GM10248 (cell line): ENCODE measurements at regions not wholly inside any gene's neighbourhood (a gene's known extent, or its start where the extent isn't known, plus 50 kb on each side); places are given as distances from the start of the nearest gene placed in this dataset.

ENCODE experiments used
- CTCF ChIA-PET: fragments of 300-600 bp; sonication (Branson Sonifier 250); formaldehyde crosslinking; extraction: SDS; loops from one replicate; lab custom pipeline; 2021; ENCODE audit warnings: antibody characterized with exemption; lab: Yijun Ruan, JAX
- POLR2A ChIA-PET: fragments of 350-650 bp; sonication (Branson Sonifier 250); formaldehyde crosslinking; extraction: SDS; loops from one replicate; lab custom pipeline; 2020; ENCODE audit warnings: antibody characterized with exemption; lab: Yijun Ruan, JAX
- DNase-seq: peaks from one replicate; pipeline ENCODE4 v3.0.0; 2012; ENCODE audit errors: extremely low spot score
- CTCF ChIP-seq: IDR thresholded peaks from 2 replicates; pipeline ENCODE4 v1.5.1; 2012; ENCODE audit warnings: mild to moderate bottlenecking, low read depth; ENCODE audit errors: extremely low read depth, missing control alignments, control extremely low read depth

- no peak for TF ChIP-seq CTCF
- no peak for DNase-seq
- CTCF ChIA-PET = interaction anchor here (1.0 to 2.6 kb wide), 15 partner anchors 9 to 70 kb away, joined by 3 to 11 read pairs (median 4); no protein-coding TSS in a partner anchor
- POLR2A ChIA-PET = interaction anchor here (0.6 kb wide), 1 partner anchor 192 kb away, joined by 5 read pairs; no protein-coding TSS in a partner anchor
These were observed 192.9 kb upstream of the RBPJ start for GRCh38 chr4:26127851-26128337.

GRCh38 chr4:26130173-26130572, 190.6 kb upstream of the RBPJ start:
- DNase-seq = peak; percentile 63
- no peak for TF ChIP-seq CTCF
- POLR2A ChIA-PET = no interaction called here
- CTCF ChIA-PET = interaction anchor here (1.0 to 2.2 kb wide), 10 partner anchors 9 to 214 kb away, joined by 3 to 6 read pairs (median 4); no protein-coding TSS in a partner anchor

GRCh38 chr4:26130841-26131432, 189.9 kb upstream of the RBPJ start:
- no peak for TF ChIP-seq CTCF
- DNase-seq = no peak
- ChIA-PET CTCF (interaction anchor here (0.5 to 2.2 kb wide), 11 partner anchors 10 to 213 kb away, joined by 3 to 6 read pairs (median 4); no protein-coding TSS in a partner anchor), POLR2A (no interaction called here)

GRCh38 chr4:26131711-26132110, 189.1 kb upstream of the RBPJ start:
- POLR2A ChIA-PET = no interaction called here
- no peak for TF ChIP-seq CTCF
- CTCF ChIA-PET = interaction anchor here (1.0 to 3.3 kb wide), 10 partner anchors 8 to 187 kb away, joined by 3 to 14 read pairs (median 4); no protein-coding TSS in a partner anchor
- DNase-seq = peak; percentile 39

GRCh38 chr4:26132858-26133257, 188.0 kb upstream of the RBPJ start:
- DNase-seq = no peak
- CTCF ChIA-PET = interaction anchor here (0.9 to 5.0 kb wide), 17 partner anchors 9 to 196 kb away, joined by 3 to 24 read pairs (median 4); no protein-coding TSS in a partner anchor
- POLR2A ChIA-PET = interaction anchor here (0.6 kb wide), 1 partner anchor 186 kb away, joined by 4 read pairs; no protein-coding TSS in a partner anchor
- peak; percentile 14 for TF ChIP-seq CTCF

- ChIA-PET POLR2A (no interaction called here), CTCF (interaction anchor here (0.9 to 5.0 kb wide), 15 partner anchors 8 to 195 kb away, joined by 3 to 24 read pairs (median 4); no protein-coding TSS in a partner anchor)
- DNase-seq = no peak
- no peak for TF ChIP-seq CTCF
These were observed 187.0 kb upstream of the RBPJ start for GRCh38 chr4:26133840-26134239.
